GM19463 (cell line): ENCODE measurements at regions not wholly inside any gene's neighbourhood (a gene's known extent, or its start where the extent isn't known, plus 50 kb on each side); places are given as distances from the start of the nearest gene placed in this dataset.

Source experiments
- ATAC-seq: cut with Tn5 transposase; IDR thresholded peaks from one replicate; pipeline ENCODE4 v1.9.1; 2021; ENCODE audit warnings: mild to moderate bottlenecking, moderate library complexity; ENCODE audit not compliant: unreplicated experiment

DNA sequence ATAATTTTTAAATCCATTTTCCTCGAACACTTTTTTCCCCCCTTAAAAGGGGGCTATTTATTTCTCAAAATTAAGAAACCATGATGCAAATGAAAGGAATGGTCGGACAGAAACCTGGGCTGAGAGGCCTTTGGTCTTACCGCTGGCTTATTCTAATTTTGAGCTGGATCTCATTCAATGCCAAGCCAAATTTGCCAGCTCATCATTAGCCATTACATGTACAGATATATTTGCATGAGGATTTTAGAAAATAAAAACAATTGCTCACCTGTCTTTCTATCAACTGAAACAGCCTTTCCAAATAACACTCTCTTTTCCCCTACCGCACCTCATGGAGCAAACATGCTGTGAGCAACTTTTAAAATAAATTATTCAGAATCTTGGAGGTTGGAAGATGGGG lies 219.5 kb upstream of the DTNBP1 start:
- no peak for ATAC-seq

GRCh38 chr6:15881150-15881549 lies 218.3 kb upstream of the DTNBP1 start:
- no peak for ATAC-seq

GRCh38 chr6:15880262-15880973 lies 217.6 kb upstream of the DTNBP1 start:
- no peak for ATAC-seq

- peak; percentile 64 for ATAC-seq
Observed at GRCh38 chr6:15879371-15880261, 216.8 kb upstream of the DTNBP1 start.

GRCh38 chr6:15877231-15877630 lies 214.4 kb upstream of the DTNBP1 start:
- ATAC-seq = no peak

DNA sequence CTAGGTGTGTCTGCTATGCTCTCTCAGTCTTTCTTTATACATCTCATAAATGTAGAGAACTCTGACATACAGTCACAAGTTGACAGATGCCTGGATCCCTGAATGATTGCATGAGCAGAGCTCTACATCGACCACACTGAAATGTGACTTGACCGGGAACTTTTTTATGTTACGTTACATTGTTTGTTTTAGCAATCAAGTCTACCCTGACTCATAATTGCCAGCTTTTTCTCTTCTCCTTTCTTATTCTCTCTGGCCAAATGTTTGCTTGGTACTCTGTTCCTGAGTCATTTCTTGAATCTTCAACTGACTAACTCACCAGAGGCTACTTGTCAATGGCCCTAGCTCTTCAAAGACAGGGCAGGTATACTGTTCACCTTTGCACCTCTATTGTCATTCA lies 213.6 kb upstream of the DTNBP1 start:
- ATAC-seq = peak; percentile 65

DNA sequence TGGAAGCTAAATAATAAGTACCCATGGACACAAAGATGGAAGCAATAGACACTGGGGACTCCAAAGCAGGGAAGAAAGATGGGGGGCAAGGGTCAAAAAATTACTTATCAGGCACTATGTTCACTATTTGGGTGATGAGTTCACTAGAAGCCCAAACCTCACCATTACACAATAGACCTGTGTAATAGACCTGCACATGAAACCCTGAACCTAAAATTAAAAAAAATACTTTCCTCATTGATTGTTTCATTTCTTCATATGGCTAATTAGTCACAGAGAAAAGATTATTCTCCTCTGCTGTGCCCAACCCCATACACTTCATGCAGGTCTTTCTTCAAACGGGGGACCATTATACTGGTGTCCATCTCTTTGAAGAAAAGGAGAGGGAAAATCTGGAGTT lies 213.0 kb upstream of the DTNBP1 start:
- no peak for ATAC-seq

DNA sequence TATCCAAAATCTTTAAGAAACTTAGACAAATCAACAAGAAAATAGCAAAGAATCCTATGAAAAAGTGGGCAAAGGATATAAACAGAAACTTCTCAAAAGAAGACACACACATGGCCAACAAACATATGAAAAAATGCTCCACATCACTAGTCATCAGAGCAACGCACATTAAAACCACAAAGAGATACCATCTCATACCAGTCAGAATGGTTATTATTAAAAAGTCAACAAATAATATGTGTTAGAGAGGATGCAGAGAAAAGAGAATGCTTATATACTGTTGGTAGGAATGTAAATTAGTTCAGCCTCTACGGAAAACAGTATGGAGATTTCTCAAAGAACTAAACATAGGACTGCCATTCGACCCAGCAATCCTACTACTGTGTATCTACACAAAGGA lies 212.0 kb upstream of the DTNBP1 start:
- no peak for ATAC-seq

GRCh38 chr6:15874326-15874725 lies 211.5 kb upstream of the DTNBP1 start:
- peak; percentile 47 for ATAC-seq

GRCh38 chr6:15872241-15873103 lies 209.6 kb upstream of the DTNBP1 start:
- no peak for ATAC-seq

- ATAC-seq = no peak
Observed at GRCh38 chr6:15871276-15871675, 208.4 kb upstream of the DTNBP1 start.

DNA sequence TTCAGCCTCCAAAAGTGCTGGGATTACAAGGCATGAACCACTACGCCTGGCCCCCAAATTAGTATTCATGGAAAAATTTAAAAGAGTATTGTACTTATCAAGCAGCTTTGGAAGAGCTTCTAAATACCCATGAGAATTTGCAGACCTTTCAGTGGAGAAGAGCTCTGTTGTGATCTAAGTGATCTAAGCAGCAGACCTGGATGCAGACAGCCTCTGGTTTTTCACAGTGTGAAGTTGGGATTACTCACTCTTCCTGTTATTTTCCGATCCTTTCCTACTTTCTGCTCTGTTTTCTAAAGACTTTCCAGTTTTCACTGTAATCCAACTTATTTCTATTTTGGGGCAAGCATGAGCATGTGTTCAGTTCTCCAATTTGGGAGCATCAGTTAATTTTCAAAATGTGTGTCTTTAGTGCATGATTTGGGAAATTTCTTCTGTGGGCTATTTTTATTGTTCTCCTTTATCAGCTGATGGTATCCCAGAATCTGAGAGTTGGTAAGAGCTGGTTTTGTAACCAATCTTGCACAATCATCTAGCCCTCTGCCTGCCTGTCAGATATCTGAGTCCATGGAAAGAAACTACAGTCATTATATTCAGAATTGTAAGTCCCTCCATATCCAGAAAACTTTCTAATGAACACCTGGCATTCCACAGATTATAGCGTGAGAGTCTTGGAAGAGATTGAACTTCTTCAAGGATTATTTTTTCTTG lies 207.7 kb upstream of the DTNBP1 start:
- no peak for ATAC-seq

- no peak for ATAC-seq
Observed at GRCh38 chr6:15864708-15865062, 201.9 kb upstream of the DTNBP1 start.

DNA sequence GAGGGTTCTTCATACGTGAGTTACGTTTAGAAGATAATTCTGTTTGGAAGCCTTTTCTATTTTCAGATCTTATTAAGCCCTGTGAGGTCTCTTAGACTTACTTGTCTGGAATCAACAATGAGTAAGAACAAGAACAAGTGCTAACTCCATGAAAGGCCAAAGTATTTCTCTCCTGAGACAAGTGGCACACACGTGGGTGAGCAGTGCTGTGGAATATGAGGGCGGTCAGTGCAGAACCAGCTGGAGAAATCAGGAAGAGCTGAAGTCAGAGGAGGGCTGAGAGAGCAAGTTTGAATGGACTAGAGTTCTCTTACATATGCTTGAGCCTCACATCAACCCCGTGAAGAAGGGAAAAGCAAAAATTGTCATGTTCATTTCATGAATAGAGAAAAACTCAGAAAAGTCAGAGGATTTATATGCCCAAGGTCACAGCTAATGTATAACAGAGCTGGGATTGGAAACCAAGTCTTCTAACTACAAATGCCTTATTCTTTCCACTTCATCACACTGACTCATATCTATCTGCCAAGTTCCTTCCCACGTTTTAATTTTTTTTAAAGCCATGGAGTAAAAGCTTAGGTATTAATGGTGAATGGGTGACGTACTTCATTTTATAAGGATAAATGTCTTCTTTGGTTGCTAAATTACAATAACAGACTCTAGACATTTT lies 201.3 kb upstream of the DTNBP1 start:
- no peak for ATAC-seq

GRCh38 chr6:15862810-15863209 lies 200.0 kb upstream of the DTNBP1 start:
- ATAC-seq = no peak

DNA sequence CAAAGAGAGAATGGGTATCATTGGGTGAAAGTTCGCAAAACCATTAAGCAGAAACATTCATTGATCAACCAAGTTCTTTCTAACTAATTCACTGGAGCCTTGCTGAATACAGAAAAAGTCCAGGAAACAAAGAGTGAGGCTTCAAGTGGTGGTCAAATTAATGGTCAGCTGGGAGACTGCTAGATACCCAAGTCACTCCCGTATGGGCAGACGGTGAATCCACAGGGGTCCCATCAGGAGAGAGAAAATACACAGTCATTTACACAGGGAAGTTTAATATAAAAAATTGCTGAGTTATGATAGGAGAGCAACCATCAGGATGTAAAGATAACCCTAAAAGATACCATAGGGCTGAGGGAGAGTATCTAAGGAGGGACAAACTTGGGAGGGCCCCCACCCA lies 198.7 kb upstream of the DTNBP1 start:
- no peak for ATAC-seq

GRCh38 chr6:15854826-15855710 lies 192.2 kb upstream of the DTNBP1 start:
- ATAC-seq = no peak

DNA sequence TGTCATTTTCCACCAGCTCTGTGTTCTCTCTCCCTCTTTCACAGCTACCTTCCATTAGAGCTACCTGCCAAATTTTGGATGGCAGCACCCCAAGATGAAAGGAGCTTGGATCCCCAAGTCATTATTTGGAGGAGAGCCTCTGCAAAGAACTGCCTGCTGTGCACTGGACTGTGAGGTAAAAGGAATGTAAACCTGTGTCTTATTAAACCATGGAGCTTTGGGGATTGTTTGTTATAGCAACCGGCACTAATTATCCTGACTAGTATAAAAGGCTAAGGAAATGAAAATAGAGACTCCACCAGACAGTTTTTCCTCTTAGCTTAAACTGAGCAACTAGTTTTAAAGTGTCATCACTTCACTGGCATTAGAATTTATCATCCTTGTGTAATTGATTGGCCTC lies 191.6 kb upstream of the DTNBP1 start:
- ATAC-seq = no peak

GRCh38 chr6:15853259-15853658 lies 190.4 kb upstream of the DTNBP1 start:
- no peak for ATAC-seq
